VCaP (cell line): ENCODE measurements at regions not wholly inside any gene's neighbourhood (a gene's known extent, or its start where the extent isn't known, plus 50 kb on each side); places are given as distances from the start of the nearest gene placed in this dataset.
"Not testable (repeated sequence)": the region's sequence is repeated elsewhere in the genome, so short reads cannot be mapped to it uniquely, and the experiment has no call there.

Experiments used
- H3K27ac ChIP-seq: fragments of 450-650 bp; 2 replicates; pipeline ENCODE4 v1.5.1; 2017
- CTCF ChIP-seq: fragments of 450-650 bp; conservative IDR thresholded peaks from 2 replicates; pipeline ENCODE4 v1.5.1; 2017; ENCODE audit warnings: mild to moderate bottlenecking, moderate library complexity

- no peak overlapping the region for H3K27ac ChIP-seq
- TF ChIP-seq CTCF = no peak
Observed at GRCh38 chr15:62359416-62359815, 194.3 kb upstream of the C2CD4B start.

GRCh38 chr15:62360332-62361097, 195.4 kb upstream of the C2CD4B start:
- H3K27ac ChIP-seq = peak overlapping the region; percentile 46
- no peak for TF ChIP-seq CTCF

- no peak overlapping the region for H3K27ac ChIP-seq
- no peak for TF ChIP-seq CTCF
Observed at GRCh38 chr15:62362144-62362543, 197.1 kb upstream of the C2CD4B start.

- no peak for TF ChIP-seq CTCF
Observed at GRCh38 chr15:62362608-62363007, 197.5 kb upstream of the C2CD4B start.

GRCh38 chr15:62363913-62364312, 198.8 kb upstream of the C2CD4B start:
- no peak for TF ChIP-seq CTCF
- H3K27ac ChIP-seq = no peak overlapping the region

More at GRCh38 chr15:62362608-62363007, 197.5 kb upstream of the C2CD4B start:
- H3K27ac ChIP-seq = no peak overlapping the region

GRCh38 chr15:62365795-62366442, 200.8 kb upstream of the C2CD4B start:
- TF ChIP-seq CTCF = no peak
- H3K27ac ChIP-seq = no peak overlapping the region

GRCh38 chr15:62369454-62369853, 204.4 kb upstream of the C2CD4B start:
- no peak overlapping the region for H3K27ac ChIP-seq
- TF ChIP-seq CTCF = no peak

- H3K27ac ChIP-seq = not testable (repeated sequence)
Observed at GRCh38 chr15:62371683-62372082, 206.6 kb upstream of the C2CD4B start.
